ENCODE measurements at regions not wholly inside any gene's neighbourhood (a gene's known extent, or its start where the extent isn't known, plus 50 kb on each side); places are given as distances from the start of the nearest gene placed in this dataset.
"Not testable (repeated sequence)": the region's sequence is repeated elsewhere in the genome, so short reads cannot be mapped to it uniquely, and the experiment has no call there.

GRCh38 chr6:51049983-51050877 lies 231.6 kb downstream of the TFAP2B start:
- Mint-ChIP-seq H3K4me3 (no peak overlapping the region), H3K27me3 (no peaks in the 10 kb centered on the region), H3K27ac (no peak overlapping the region), H3K9me3 (peaks cover 0 to 12% of the 10 kb centered on the region in 2 donors), H3K4me1 (no peaks in the 10 kb centered on the region)
- no peak for ATAC-seq
- DNase-seq: no peak

- not testable (repeated sequence) for DNase-seq, H3K27ac Mint-ChIP-seq, ATAC-seq, H3K27me3 Mint-ChIP-seq, H3K4me3 Mint-ChIP-seq, H3K4me1 Mint-ChIP-seq
- peaks cover 10 to 20% of the 10 kb centered on the region in 2 donors for H3K9me3 Mint-ChIP-seq
These were observed 234.0 kb downstream of the TFAP2B start for GRCh38 chr6:51052716-51053115.

DNA sequence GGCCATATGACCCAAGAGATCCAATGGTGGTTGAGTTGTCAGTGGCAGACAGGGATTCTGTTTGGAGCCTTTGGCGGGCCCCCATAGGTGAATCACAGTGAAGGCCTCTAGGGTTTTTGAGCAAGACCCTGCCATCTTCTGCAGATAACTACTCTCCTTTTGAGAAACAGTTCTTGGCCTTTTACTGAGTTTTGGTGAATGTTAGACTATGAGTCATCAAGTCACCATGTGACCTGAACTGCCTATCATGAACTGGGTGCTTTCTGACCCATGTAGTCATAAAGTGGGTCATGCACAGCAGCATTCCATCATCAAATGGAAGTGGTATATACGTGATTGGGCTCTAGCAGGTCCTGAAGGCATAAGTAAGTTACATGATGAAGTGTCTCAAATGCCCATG lies 236.6 kb downstream of the TFAP2B start:
- not testable (repeated sequence) for H3K4me1 Mint-ChIP-seq, ATAC-seq, DNase-seq, H3K27ac Mint-ChIP-seq, H3K27me3 Mint-ChIP-seq, H3K4me3 Mint-ChIP-seq
- peaks cover 17 to 20% of the 10 kb centered on the region in 2 donors for H3K9me3 Mint-ChIP-seq

DNA sequence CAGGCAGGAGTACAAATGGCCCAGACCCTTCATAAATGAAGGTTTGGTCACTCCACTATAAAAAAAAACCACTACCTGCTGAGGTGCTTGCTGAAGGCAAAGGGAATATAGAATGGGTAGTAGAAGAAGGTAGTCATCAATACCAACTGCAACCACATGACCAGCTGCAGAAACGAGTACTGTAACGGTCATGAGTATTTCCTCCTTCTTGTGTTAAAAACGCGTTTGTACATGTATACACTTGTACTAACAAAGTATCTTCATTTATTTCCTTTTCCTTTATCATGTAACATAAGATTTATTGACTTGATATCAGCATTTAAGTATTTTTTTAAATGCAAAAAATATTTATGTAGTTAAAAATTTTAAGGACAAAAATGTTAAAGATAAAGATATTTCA lies 238.6 kb downstream of the TFAP2B start:
- no peak for DNase-seq
- Mint-ChIP-seq H3K4me1 (no peaks in the 10 kb centered on the region), H3K9me3 (peaks cover 17 to 19% of the 10 kb centered on the region in 2 donors), H3K27me3 (no peaks in the 10 kb centered on the region), H3K4me3 (no peak overlapping the region), H3K27ac (no peak overlapping the region)
- no peak for ATAC-seq

DNA sequence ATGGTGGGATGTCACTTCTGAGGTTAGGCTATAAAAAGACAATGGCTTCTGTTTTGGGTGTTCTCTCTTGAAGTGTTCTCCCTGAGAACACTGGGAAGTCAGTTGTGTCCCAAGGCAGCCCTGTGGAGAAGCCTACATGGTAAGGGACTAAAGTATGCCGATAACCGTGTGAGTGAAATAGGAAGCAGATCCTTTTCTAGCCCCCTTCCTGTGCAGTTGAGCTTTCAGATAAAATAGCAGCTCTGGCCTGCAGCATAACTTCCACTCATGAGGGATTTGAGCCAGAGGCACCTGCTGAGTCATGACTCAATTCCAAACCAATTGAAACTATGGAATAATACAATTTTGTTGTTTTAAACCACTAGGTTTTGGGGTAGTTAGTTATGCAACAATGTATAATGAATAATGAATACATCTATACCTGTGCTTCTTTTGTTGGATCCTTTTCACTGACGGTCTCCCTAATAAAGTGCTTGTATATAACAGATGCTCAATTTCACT lies 241.6 kb downstream of the TFAP2B start:
- no peaks in the 10 kb centered on the region for H3K27me3 Mint-ChIP-seq

GRCh38 chr6:51062166-51062722 lies 243.6 kb downstream of the TFAP2B start:
- no peaks in the 10 kb centered on the region for H3K27me3 Mint-ChIP-seq
- no peaks in the 10 kb centered on the region for H3K4me1 Mint-ChIP-seq
- H3K4me3 Mint-ChIP-seq: no peak overlapping the region
- H3K27ac Mint-ChIP-seq: no peak overlapping the region
- ATAC-seq (no peak), DNase-seq (no peak)
- H3K9me3 Mint-ChIP-seq: peaks cover 0 to 7% of the 10 kb centered on the region in 2 donors

More for the DNA sequence above, 241.6 kb downstream of the TFAP2B start:
- no peak for DNase-seq
- ATAC-seq: no peak
- H3K9me3 Mint-ChIP-seq: peaks cover 7 to 17% of the 10 kb centered on the region in 2 donors
- H3K4me1 Mint-ChIP-seq: no peaks in the 10 kb centered on the region
- no peak overlapping the region for H3K4me3 Mint-ChIP-seq
- H3K27ac Mint-ChIP-seq: no peak overlapping the region

GRCh38 chr6:51077821-51078518 lies 259.3 kb downstream of the TFAP2B start:
- H3K4me1 Mint-ChIP-seq: no peaks in the 10 kb centered on the region
- no peaks in the 10 kb centered on the region for H3K27me3 Mint-ChIP-seq
- no peak for ATAC-seq
- H3K4me3 Mint-ChIP-seq: no peak overlapping the region
- DNase-seq: no peak
- H3K27ac Mint-ChIP-seq: no peak overlapping the region
- H3K9me3 Mint-ChIP-seq: peaks cover 8 to 19% of the 10 kb centered on the region in 2 donors

- Mint-ChIP-seq H3K4me1 (no peaks in the 10 kb centered on the region), H3K4me3 (no peak overlapping the region), H3K27ac (no peak overlapping the region), H3K27me3 (no peaks in the 10 kb centered on the region), H3K9me3 (peaks cover 3 to 17% of the 10 kb centered on the region in 2 donors)
- no peak for DNase-seq
- ATAC-seq: no peak
These were observed 271.7 kb downstream of the TFAP2B start for GRCh38 chr6:51090343-51090742.

DNA sequence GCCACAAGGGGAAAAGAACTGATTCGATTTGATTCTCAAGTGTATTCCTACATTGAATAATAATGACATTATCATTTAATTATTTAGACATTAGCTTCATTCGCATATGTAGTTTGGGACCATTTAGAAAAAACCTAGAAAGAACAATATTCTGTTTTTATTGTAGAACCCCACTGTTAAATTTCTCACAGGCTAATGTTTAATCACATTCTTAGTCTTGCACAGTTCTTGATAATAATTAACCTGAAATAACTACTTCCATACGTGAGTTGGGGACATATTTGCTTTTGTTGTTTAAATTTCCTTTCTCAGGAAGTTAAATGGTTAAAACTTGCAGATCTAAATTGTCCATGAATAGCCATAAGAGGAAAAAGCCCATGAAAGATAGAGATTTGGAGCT lies 275.2 kb downstream of the TFAP2B start:
- Mint-ChIP-seq H3K4me3 (no peak overlapping the region), H3K27me3 (no peaks in the 10 kb centered on the region), H3K4me1 (no peaks in the 10 kb centered on the region), H3K9me3 (peaks cover 0 to 10% of the 10 kb centered on the region in 2 donors), H3K27ac (no peak overlapping the region)
- DNase-seq (no peak), ATAC-seq (no peak)

GRCh38 chr6:51094271-51094670 lies 275.6 kb downstream of the TFAP2B start:
- Mint-ChIP-seq H3K27ac (no peak overlapping the region), H3K4me1 (no peaks in the 10 kb centered on the region), H3K4me3 (no peak overlapping the region), H3K27me3 (no peaks in the 10 kb centered on the region), H3K9me3 (peaks cover 0 to 10% of the 10 kb centered on the region in 2 donors)
- DNase-seq (no peak), ATAC-seq (no peak)

DNA sequence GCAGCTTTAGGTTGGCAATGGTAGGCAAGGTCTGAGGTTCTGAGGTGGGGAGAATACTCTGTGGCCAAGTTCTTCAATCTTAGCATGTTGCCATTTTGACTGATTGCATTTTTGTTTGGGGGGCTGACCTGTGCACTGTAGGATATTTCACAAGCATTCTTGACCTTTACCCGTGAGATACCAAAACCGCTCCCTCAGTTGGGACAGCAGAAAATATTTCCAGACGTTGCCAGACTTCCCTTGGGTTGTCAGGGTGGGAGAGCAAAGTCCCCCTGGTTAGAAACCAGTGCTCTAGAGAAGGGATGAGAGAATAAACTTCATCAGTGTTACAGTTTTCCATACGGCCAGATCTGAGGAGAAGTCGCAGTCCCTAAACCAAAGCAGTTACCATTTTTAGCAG lies 279.6 kb downstream of the TFAP2B start:
- no peak overlapping the region for H3K27ac Mint-ChIP-seq
- no peak overlapping the region for H3K4me3 Mint-ChIP-seq
- H3K27me3 Mint-ChIP-seq: no peaks in the 10 kb centered on the region
- DNase-seq (no peak), ATAC-seq (no peak)
- H3K4me1 Mint-ChIP-seq: no peaks in the 10 kb centered on the region
- no peaks in the 10 kb centered on the region for H3K9me3 Mint-ChIP-seq

GRCh38 chr6:51098791-51099190 lies 280.1 kb downstream of the TFAP2B start:
- H3K9me3 Mint-ChIP-seq: no peaks in the 10 kb centered on the region
- DNase-seq (no peak), ATAC-seq (no peak)
- H3K4me3 Mint-ChIP-seq: no peak overlapping the region
- no peaks in the 10 kb centered on the region for H3K27me3 Mint-ChIP-seq
- no peak overlapping the region for H3K27ac Mint-ChIP-seq
- H3K4me1 Mint-ChIP-seq: no peaks in the 10 kb centered on the region

GRCh38 chr6:51099201-51099600 lies 280.5 kb downstream of the TFAP2B start:
- ATAC-seq: no peak
- Mint-ChIP-seq H3K27ac (no peak overlapping the region), H3K4me1 (no peaks in the 10 kb centered on the region), H3K4me3 (no peak overlapping the region), H3K27me3 (no peaks in the 10 kb centered on the region), H3K9me3 (no peaks in the 10 kb centered on the region)
- DNase-seq: no peak

GRCh38 chr6:51105357-51105756 lies 286.7 kb downstream of the TFAP2B start:
- DNase-seq (no peak), ATAC-seq (no peak)
- no peaks in the 10 kb centered on the region for H3K4me1 Mint-ChIP-seq
- H3K27ac Mint-ChIP-seq: no peak overlapping the region
- H3K4me3 Mint-ChIP-seq: no peak overlapping the region
- H3K27me3 Mint-ChIP-seq: no peaks in the 10 kb centered on the region
- H3K9me3 Mint-ChIP-seq: peaks cover 5 to 8% of the 10 kb centered on the region in 2 donors

- DNase-seq (no peak), ATAC-seq (no peak)
- Mint-ChIP-seq H3K4me3 (no peak overlapping the region), H3K4me1 (no peaks in the 10 kb centered on the region), H3K9me3 (peaks cover 5 to 8% of the 10 kb centered on the region in 2 donors), H3K27me3 (no peaks in the 10 kb centered on the region), H3K27ac (no peak overlapping the region)
These were observed 289.1 kb downstream of the TFAP2B start for GRCh38 chr6:51107769-51108203.
